GM13976 (cell line): ENCODE measurements at regions not wholly inside any gene's neighbourhood (a gene's known extent, or its start where the extent isn't known, plus 50 kb on each side); places are given as distances from the start of the nearest gene placed in this dataset.

Experiments
- DNase-seq: peaks from one replicate; pipeline ENCODE4 v3.0.0; 2012; ENCODE audit warnings: low spot score
- CTCF ChIP-seq: IDR thresholded peaks from 2 replicates; pipeline ENCODE4 v1.5.1; 2012; ENCODE audit warnings: borderline replicate concordance, mild to moderate bottlenecking; ENCODE audit not compliant: insufficient read depth; ENCODE audit errors: extremely low read depth, missing control alignments, control extremely low read depth
- in situ Hi-C: fragments of 300-500 bp; cut with MboI; formaldehyde crosslinking; loops from one replicate; pipeline ENCODE4 v1.12.0; 2022; ENCODE audit warnings: low sequenced_read_pairs, mixed read lengths, inconsistent platforms; ENCODE audit not compliant: unreplicated experiment

DNA sequence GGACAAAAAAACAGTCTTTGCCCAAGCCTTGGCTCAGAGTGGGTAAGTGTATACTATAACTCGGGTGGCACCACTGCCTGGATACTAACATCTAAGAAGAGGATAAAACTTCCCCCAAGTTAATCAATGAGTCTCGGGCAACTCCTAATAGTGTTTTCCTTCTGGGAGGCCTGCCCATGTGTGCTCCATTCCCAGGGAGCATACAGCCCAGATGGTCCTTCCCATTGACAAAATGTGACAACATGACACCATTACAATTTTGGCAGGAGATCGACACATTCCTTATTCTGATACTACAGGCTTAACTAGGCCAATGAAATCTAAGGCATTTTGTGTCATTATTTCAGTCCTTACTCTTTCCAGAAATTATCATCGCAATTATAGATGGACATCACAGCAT lies 52.7 kb upstream of the CRIM1 start:
- in situ Hi-C loops = no loop called here
- no peak for DNase-seq
- no peak for TF ChIP-seq CTCF

DNA sequence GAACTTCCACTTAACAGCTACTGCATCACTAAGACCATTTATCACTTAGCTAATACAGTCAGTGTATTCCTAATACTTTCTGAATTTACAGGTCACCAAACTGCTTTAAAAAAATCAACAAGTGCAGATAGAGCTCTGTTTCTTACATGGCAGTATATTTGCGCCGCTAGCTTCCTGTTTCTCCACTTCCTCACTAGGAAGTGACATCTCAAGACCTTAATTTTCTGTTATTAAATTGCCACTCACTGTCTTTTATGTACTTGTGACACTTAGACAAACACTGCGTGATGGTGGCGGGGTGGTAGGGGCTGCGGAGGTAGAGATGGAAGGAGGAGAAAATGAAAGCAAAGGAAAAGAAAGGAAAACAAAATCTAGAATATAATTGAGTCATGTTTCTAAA lies 53.7 kb upstream of the CRIM1 start:
- no peak for DNase-seq
- no peak for TF ChIP-seq CTCF
- in situ Hi-C loops = no loop called here

- in situ Hi-C loops = no loop called here
- DNase-seq = no peak
- TF ChIP-seq CTCF = no peak
Measured at GRCh38 chr2:36300697-36301096, 54.9 kb upstream of the CRIM1 start.

DNA sequence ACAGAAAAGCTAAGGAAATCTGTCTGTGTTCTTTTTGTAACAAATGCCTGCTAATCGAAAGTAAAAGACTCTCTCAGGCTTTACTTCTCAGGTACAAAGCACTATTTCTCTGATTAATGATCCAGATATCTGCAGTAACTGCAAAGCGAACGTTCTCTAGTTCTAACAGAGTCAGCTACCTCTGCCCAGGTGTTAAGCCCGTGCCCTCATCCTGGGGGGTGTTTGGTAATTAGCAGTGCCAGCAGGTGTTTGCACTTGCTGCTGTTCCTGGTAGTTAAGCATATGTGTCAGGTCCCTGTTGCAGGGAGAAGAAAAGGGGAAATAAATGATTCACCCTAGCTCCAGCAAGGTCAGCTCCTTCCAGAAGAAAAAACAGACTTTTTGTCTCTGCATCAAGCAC lies 58.8 kb upstream of the CRIM1 start:
- no peak for DNase-seq
- no peak for TF ChIP-seq CTCF
- in situ Hi-C loops = no loop called here

DNA sequence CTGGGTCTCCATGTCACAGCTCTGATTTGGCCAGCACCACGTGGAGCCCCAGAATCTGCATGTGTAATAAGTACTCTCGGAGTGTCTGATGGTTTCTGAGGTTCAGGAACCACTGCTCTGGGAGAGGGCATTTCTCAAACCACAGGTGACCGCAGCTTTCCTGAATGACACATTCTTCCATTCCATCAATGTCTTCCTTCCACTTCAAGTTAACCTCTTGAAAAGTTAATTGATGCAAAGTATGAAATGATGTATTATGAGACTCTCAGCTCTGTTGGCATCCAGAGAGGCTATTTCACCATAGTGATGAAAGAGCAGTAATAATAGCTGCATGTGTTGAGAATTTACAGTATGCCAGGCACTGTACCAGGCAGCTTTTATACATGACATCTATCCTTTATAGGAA lies 61.3 kb upstream of the CRIM1 start:
- TF ChIP-seq CTCF = no peak
- in situ Hi-C loops = no loop called here
- no peak for DNase-seq

- no peak for TF ChIP-seq CTCF
- in situ Hi-C loops = no loop called here
- DNase-seq = no peak
Measured at GRCh38 chr2:36290306-36290856, 65.2 kb upstream of the CRIM1 start.

DNA sequence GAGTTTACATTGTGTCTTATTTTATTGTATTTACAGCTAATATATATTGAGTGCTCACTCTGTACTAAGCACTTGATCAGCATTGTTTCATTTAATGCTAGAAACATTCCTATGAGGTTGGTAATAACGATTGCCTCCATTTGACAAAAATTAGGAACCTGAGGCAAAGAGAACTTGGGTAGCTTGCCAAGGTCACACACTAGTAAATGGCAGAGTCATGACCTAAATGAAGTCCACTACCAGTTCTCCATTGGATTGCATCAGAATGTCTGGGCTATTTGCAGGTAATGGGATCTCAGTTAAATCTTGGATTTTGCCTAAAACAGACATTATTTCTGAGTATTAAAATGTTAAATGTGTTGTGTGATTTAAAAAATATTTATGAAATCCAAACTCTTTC lies 65.8 kb upstream of the CRIM1 start:
- DNase-seq = no peak
- no peak for TF ChIP-seq CTCF
- in situ Hi-C loops = no loop called here
